RWPE2 (cell line): ENCODE measurements at regions not wholly inside any gene's neighbourhood (a gene's known extent, or its start where the extent isn't known, plus 50 kb on each side); places are given as distances from the start of the nearest gene placed in this dataset.

Source experiments
- ATAC-seq: fragments of 200-7000 bp; cut with Tn5 transposase; 3 replicates; pipeline ENCODE4 v1.9.1; 2021; ENCODE audit warnings: low read depth
- DNase-seq: peaks from one replicate; pipeline ENCODE4 v3.0.0-alpha.2; 2020; ENCODE audit warnings: low spot score
- H3K27ac ChIP-seq: fragments of 450-650 bp; 2 replicates; pipeline ENCODE4 v1.5.1; 2017; ENCODE audit warnings: mild to moderate bottlenecking; ENCODE audit not compliant: poor library complexity, severe bottlenecking
- H3K27me3 ChIP-seq: fragments of 250-450 bp; sonication (Bioruptor Pico); 2 replicates; pipeline ENCODE4 v1.5.1; 2021; ENCODE audit warnings: mild to moderate bottlenecking, moderate library complexity; ENCODE audit not compliant: insufficient read depth, poor library complexity, severe bottlenecking
- H3K36me3 ChIP-seq: fragments of 250-450 bp; sonication (Bioruptor Pico); 2 replicates; pipeline ENCODE4 v1.5.1; 2020; ENCODE audit warnings: low read depth, mild to moderate bottlenecking, moderate library complexity
- H3K4me1 ChIP-seq: fragments of 250-450 bp; sonication (Bioruptor Pico); 2 replicates; pipeline ENCODE4 v1.5.1; 2021; ENCODE audit warnings: mild to moderate bottlenecking, moderate library complexity; ENCODE audit not compliant: insufficient read depth, poor library complexity, severe bottlenecking
- H3K4me3 ChIP-seq: fragments of 250-450 bp; sonication (Bioruptor Pico); 2 replicates; pipeline ENCODE4 v1.5.1; 2021; ENCODE audit warnings: mild to moderate bottlenecking, moderate library complexity; ENCODE audit not compliant: severe bottlenecking
- H3K9me3 ChIP-seq: fragments of 250-450 bp; sonication (Bioruptor Pico); 2 replicates; pipeline ENCODE4 v1.5.1; 2021; ENCODE audit warnings: mild to moderate bottlenecking, moderate library complexity; ENCODE audit not compliant: severe bottlenecking
- TF ChIP-seq, protein P1 (sequence below): fragments of 450-650 bp; IDR thresholded peaks from one replicate; pipeline ENCODE4 v1.5.1; 2017; ENCODE audit warnings: mild to moderate bottlenecking, moderate library complexity; ENCODE audit not compliant: poor library complexity, severe bottlenecking

GRCh38 chr17:33509331-33509730 lies 216.2 kb upstream of the ASIC2 start:
- H3K27me3 ChIP-seq: no peaks in the 10 kb centered on the region
- no peaks in the 10 kb centered on the region for H3K4me1 ChIP-seq
- ATAC-seq (no peak), DNase-seq (no peak)
- H3K4me3 ChIP-seq: no peak overlapping the region
- H3K9me3 ChIP-seq: no peaks in the 10 kb centered on the region
- no peak overlapping the region for H3K27ac ChIP-seq
- H3K36me3 ChIP-seq: no peaks in the 10 kb centered on the region
- TF ChIP-seq, protein P1, sequence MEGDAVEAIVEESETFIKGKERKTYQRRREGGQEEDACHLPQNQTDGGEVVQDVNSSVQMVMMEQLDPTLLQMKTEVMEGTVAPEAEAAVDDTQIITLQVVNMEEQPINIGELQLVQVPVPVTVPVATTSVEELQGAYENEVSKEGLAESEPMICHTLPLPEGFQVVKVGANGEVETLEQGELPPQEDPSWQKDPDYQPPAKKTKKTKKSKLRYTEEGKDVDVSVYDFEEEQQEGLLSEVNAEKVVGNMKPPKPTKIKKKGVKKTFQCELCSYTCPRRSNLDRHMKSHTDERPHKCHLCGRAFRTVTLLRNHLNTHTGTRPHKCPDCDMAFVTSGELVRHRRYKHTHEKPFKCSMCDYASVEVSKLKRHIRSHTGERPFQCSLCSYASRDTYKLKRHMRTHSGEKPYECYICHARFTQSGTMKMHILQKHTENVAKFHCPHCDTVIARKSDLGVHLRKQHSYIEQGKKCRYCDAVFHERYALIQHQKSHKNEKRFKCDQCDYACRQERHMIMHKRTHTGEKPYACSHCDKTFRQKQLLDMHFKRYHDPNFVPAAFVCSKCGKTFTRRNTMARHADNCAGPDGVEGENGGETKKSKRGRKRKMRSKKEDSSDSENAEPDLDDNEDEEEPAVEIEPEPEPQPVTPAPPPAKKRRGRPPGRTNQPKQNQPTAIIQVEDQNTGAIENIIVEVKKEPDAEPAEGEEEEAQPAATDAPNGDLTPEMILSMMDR: no peak

DNA sequence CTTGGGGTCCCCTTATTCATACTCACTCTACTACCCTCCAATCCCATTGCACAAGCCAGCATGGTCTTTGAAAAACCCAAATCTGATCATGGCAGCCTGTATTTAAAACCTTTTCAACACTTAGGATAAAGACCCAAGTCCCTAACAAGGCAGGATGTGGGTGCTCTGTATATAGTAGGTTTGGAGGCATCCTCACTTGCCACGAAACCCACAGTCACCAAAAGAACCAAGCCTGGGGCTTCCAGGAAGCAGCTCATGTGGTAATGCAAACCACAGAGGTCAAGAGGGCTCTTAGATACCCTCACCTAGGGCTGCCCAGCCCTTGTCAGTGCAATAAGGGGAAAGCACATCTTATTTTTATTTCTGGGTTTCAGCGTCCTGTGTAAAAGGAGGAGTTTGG lies 218.6 kb upstream of the ASIC2 start:
- DNase-seq: no peak
- no peak for ATAC-seq
- TF ChIP-seq, protein P1: no peak

GRCh38 chr17:33512113-33512512 lies 219.0 kb upstream of the ASIC2 start:
- H3K4me3 ChIP-seq: no peak overlapping the region
- H3K27me3 ChIP-seq: no peaks in the 10 kb centered on the region
- DNase-seq (no peak), ATAC-seq (no peak)
- no peak overlapping the region for H3K27ac ChIP-seq
- no peaks in the 10 kb centered on the region for H3K36me3 ChIP-seq
- H3K4me1 ChIP-seq: no peaks in the 10 kb centered on the region
- no peaks in the 10 kb centered on the region for H3K9me3 ChIP-seq
- TF ChIP-seq, protein P1: no peak

More for the DNA sequence above, 218.6 kb upstream of the ASIC2 start:
- Histone ChIP-seq H3K9me3 (no peaks in the 10 kb centered on the region), H3K27me3 (no peaks in the 10 kb centered on the region), H3K4me3 (no peak overlapping the region), H3K4me1 (no peaks in the 10 kb centered on the region), H3K27ac (no peak overlapping the region), H3K36me3 (no peaks in the 10 kb centered on the region)

GRCh38 chr17:33513769-33514168 lies 220.7 kb upstream of the ASIC2 start:
- no peak for ATAC-seq
- H3K36me3 ChIP-seq: no peaks in the 10 kb centered on the region
- H3K4me3 ChIP-seq: no peak overlapping the region
- H3K27me3 ChIP-seq: no peaks in the 10 kb centered on the region
- H3K27ac ChIP-seq: no peak overlapping the region
- no peak for DNase-seq
- no peaks in the 10 kb centered on the region for H3K4me1 ChIP-seq
- TF ChIP-seq, protein P1: no peak
- no peaks in the 10 kb centered on the region for H3K9me3 ChIP-seq

DNA sequence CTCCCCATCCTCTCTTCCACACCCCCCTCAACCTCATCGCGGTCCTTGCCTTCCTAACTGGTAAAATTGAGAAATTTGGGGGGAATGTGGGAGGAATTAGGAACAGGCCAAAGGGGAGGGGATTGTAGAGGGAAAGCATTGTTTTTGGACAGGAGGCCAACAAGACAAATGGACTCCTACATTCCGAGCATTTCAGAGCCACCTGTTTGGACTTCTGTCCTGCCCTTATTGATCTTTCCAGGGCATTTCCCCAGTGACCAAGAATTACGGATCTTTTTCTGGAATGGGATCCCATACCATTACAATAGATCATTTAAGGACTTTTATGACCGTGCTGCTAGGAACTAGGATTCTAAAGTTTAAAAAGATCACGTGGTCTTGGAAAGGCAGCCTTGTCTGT lies 221.3 kb upstream of the ASIC2 start:
- TF ChIP-seq, protein P1: no peak
- H3K4me1 ChIP-seq: no peaks in the 10 kb centered on the region
- H3K36me3 ChIP-seq: no peaks in the 10 kb centered on the region
- DNase-seq (no peak), ATAC-seq (no peak)
- H3K4me3 ChIP-seq: no peak overlapping the region
- no peaks in the 10 kb centered on the region for H3K27me3 ChIP-seq
- no peak overlapping the region for H3K27ac ChIP-seq
- H3K9me3 ChIP-seq: no peaks in the 10 kb centered on the region
